Fibroblast of skin of left biceps (primary cell): ENCODE measurements at regions not wholly inside any gene's neighbourhood (a gene's known extent, or its start where the extent isn't known, plus 50 kb on each side); places are given as distances from the start of the nearest gene placed in this dataset.
"Not testable (repeated sequence)": the region's sequence is repeated elsewhere in the genome, so short reads cannot be mapped to it uniquely, and the experiment has no call there.

Experiments
- DNase-seq, 2 experiments: peaks; one replicate each; pipeline ENCODE4 v3.0.0-alpha.2; 2013; ENCODE audit warnings: low read depth in 2 of 2

DNA sequence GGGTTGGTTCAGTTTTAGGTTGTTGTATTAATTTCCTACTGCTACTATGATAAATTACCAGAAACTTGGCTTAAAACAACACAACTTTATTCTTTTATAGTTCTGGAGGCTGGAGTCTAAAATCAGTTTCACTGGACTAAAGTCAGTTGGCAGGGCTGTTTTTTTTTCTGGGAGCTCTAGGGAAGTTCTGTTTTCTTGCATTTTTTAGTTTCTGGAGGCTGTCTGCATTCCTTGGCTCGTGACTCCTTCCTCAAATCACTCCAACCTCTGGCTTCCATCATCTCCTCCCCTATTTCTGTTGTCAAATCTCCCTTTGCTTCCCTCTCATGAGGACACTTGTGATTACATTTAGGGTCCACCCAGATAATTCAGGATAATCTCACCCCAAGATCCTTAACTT lies 51.3 kb upstream of the SUB1 start:
- no peak for DNase-seq

DNA sequence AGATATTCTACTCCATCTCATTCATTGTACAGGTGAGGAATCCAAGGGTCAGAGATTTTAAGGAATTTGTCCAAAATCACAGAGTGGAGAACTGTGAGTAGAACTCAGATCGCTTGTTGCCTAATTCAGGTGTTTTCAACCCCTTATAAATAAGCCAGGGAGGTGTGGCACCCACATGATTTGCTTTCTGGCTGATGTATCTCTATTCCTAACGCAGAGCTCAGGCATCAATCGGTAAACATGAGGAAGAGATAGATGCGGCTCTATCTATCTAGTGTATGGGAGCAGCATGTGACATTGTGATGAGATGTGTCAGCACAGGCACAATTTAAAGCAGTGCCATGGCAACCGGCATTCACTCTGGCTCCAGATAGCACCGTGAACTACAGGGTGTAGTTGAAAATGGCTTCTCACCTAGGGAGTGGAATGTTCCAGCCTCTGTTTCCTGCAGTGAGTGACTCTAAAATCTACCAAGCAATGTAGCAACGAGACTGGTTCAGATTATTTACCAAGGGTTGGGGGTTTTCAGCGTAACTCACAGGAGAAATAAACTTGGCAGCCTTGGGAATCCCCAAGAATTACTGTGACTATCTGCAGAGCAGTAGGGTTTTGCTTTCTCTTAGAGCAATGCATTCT lies 53.4 kb upstream of the SUB1 start:
- no peak for DNase-seq

- not testable (repeated sequence) for DNase-seq
Observed at GRCh38 chr5:32527321-32527720, 58.0 kb upstream of the SUB1 start.

GRCh38 chr5:32526810-32527209 lies 58.5 kb upstream of the SUB1 start:
- no peak for DNase-seq

DNA sequence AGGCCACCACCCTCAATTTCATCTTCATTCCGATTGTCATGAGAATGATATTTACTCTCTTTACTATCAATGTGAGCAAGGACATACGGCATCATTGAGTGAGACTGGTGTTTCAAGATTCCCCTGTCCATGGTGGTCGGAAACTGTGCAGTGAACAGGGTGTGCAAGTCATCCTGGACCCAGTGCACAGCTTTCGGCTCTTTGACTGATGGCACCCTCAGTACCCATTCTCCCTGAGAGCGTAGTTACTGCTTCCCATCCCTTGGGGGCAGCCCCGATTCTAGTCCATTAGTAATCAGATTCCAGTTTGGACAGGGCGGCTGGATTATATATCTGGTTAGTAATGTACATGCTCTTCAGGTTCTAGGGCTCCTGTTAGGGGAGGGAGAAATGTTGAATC lies 61.7 kb upstream of the SUB1 start:
- DNase-seq = no peak

DNA sequence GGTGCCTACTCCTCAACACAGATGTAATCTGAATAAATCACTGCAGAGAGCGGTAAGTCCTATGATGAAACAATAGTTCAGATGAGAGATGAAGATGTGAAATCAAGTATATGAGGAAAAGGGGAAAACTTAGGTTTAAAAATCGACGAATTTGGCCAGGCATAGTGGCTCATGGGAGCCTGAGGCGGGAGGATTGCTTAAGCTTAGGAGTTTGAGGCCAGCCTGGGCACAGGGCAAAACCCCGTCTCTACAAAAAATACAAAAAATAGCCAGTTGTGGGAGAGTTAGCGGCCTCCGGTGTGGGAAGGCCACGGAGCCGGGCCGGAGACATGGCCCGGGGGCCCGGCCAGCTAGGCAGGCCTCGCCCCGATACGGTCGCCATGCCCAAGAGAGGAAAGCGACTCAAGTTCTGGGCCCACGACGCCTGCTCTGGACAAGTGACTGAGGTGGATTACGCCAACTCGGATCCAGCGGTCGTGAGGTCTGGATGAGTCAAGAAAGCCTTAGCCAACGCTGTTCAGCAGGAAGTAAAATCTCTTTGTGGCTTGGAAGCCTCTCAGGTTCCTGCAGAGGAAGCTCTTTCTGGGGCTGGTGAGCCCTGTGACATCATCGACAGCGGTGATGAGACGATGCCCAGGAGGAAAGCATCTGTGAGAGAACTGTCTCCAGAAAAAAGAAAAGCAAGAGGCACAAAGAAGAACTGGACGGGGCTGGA lies 62.8 kb upstream of the SUB1 start:
- DNase-seq = peak in 1 of 2 experiments; percentile 72

- no peak for DNase-seq
Observed at GRCh38 chr5:32521481-32521880, 63.9 kb upstream of the SUB1 start.

GRCh38 chr5:32520972-32521371 lies 64.4 kb upstream of the SUB1 start:
- DNase-seq = peak in 1 of 2 experiments; percentile 54

GRCh38 chr5:32520356-32520755 lies 65.0 kb upstream of the SUB1 start:
- no peak for DNase-seq

- DNase-seq = no peak
Observed at GRCh38 chr5:32519508-32519907, 65.8 kb upstream of the SUB1 start.

- DNase-seq = no peak
Observed at GRCh38 chr5:32514806-32515205, 70.3 kb upstream of the ZFR start.

DNA sequence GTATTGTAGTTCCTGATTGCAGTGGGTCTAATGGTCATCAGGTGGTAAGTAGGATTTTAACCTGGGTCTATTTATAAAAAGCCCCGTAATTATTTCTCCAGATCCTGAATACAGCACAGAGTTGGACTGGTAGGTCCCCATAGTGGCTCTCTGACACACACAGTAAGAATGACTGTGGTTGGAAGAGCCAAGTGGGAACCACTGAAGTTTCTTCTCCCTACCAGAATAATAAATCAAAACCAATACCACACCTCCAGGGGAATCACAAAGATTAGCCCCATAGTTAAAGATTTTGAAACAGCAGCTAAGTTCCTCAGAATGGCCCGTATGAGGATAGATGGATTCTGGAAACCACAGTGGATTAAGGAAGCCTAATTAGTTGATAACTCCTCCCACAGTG lies 68.4 kb upstream of the ZFR start:
- no peak for DNase-seq

DNA sequence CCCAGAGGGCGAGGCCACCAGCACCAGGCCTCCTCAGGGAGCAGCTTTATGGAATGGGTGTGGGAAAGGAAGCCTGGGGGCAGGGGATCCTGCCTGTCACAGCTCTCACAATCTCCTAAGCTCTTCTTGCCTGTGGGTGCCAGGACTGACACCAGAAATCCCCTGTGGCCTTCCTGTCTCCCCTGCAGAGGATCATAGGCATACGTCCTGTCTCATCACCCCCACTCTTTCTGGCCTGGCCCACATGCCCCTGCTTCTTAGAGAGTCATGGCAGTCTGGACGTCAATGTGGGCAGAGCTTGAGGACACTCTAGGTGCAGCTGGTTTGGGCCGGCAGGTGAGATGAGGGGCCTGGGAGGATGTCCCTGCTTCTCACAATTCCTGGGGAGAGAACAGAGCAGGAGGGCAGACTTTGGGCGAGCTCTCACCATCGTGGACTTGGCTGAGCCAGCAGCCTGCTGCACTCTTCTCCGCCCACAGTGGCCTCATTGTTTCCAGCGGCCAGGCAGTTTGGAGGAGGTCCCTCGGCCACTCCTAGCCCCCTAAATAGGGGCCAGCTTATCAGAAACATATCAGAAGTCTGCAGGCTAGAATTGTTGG lies 67.3 kb upstream of the ZFR start:
- no peak for DNase-seq

DNA sequence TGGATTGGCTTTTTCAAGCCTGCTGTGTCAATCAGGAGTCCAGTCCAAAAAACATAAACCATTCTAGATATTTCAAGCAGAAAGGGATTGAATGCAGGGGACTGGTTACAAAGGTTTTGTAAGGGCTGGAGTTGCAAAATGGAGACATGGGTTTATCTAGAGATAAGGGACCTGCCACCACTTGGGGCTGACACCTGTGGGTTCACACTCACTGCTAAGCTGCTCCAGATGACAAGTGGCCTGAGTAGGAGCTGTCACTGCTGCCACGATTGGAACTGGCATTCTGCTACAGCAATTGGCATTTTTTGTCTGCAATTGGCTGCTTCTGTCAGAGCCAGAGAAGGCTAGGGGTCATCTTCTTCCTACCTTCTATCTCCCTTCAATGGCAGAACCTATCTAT lies 66.3 kb upstream of the ZFR start:
- DNase-seq = no peak

DNA sequence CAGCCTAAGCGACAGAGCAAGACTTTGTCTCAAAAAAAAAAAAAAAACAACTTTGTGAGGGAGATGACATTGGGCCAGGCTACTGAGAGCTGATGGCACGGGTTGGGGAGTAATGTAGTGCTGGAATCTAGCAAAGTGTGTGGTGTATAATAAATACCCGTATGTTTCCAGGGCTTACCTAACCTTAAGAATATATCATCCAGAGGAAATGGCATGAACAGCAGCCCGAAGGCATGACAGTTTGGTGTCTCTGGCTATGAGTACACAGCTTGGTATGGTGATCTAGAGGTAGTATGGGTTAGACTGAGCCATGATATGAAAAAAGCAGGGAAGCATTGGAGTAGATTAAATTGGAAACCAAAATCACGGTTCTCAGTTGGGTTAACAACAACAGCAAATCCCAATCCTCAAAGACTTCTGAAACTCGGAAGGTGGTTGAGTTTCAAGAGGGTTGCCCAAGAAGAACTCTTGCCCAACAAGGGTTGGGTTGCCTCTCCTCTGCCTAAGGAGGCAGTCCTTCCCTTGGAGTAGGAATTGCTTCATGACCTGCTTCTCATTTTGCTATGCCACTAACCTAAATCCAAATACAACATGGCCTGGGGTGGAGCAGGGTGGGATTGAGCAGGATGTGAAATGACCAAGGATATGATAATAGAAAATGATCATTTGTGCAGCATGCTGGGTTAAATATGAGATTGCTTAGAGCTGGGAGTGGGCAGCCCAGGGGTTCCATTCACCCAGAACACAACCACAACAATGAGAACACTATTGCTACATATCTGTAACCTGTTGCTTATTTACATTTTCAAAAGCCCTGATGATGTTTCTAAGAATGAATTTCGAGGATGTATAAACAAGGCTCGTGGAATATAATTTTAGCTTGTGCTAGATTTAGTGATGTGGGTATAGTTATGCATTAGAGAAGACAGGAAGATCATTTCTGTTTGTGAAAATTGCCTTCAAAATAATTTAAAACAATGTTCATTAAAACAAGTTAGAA lies 64.6 kb upstream of the ZFR start:
- no peak for DNase-seq

DNA sequence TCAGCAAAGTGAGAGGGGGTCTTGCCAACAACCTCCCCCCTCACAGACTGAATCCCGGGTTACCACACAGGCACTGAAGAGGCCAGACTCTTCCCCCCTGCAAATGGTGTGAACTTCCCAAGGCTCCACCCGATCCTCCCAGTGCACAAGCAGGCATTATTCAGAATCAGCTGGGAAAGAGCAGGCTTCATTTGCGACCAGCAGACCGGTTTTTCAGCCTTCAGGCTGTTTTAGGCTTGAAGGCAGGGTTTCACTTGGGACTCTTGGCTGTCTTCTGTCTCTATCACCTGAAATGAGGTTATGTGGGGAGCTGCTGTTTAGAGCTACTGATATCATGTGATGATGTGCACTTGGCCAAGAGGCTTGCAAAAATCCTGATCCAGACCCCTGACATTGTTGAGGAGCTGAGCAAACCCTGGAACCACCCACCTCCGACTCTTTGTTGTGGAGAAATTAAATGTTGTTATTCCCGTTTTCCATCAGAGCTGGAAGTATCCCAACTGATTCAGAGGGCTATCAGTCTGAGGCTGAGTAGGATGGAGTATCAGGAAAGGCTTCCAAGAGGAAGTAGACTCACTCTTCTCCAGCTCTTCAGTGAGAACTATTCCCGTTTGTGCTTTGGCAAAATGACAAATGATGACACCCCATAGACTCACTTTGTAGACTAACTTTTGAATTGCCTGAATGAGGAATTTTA lies 63.3 kb upstream of the ZFR start:
- DNase-seq = peak; percentile 97 to 98

- peak; percentile 89 to 90 for DNase-seq
Observed at GRCh38 chr5:32506799-32507198, 62.3 kb upstream of the ZFR start.

- DNase-seq = no peak
Observed at GRCh38 chr5:32506201-32506661, 61.7 kb upstream of the ZFR start.

GRCh38 chr5:32505756-32506155 lies 61.2 kb upstream of the ZFR start:
- DNase-seq = peak; percentile 66 to 70

DNA sequence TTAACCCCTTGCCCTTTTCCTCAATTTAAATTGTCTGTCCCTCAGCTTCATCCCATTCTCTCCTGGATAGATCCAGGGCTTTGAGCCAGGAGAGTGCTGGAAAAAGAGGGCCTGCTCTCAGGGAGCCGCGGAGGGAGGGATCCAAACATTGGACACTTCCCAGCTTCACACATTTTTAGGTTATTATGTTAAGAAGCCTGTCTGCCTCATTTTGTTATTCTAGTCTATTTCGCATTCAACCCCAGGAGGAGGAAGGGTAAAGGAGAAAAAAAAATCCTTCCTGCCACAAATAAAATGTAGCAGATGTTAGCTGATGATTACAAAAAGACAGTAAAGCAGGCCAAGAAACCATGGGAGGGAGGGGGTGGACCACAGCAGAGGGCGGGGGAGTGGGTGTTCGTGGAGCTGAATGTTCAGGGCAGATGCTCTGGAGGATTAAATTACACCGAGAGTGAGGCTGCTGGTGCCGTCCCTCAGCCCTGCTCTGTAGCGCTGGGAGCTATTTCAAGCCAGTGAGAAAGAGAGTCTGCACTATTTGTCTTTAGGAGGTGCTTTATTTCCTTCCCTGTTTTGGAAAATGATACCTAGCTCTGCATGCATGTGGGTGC lies 60.6 kb upstream of the ZFR start:
- DNase-seq = peak; percentile 98 to 99
